GM23338 (cell line): ENCODE measurements at regions not wholly inside any gene's neighbourhood (a gene's known extent, or its start where the extent isn't known, plus 50 kb on each side); places are given as distances from the start of the nearest gene placed in this dataset.
"Not testable (repeated sequence)": the region's sequence is repeated elsewhere in the genome, so short reads cannot be mapped to it uniquely, and the experiment has no call there.

Source experiments
- ATAC-seq: fragments of 200-7000 bp; cut with Tn5 transposase; 3 replicates; pipeline ENCODE4 v1.9.1; 2020
- DNase-seq: peaks from one replicate; pipeline ENCODE4 v3.0.0-alpha.2; 2015; ENCODE audit warnings: low spot score
- H2AFZ ChIP-seq: fragments of 200-600 bp; sonication (generic); 2 replicates; pipeline ENCODE4 v1.8.0; 2016; ENCODE audit warnings: antibody characterized with exemption, mild to moderate bottlenecking, moderate library complexity
- H3F3A ChIP-seq: fragments of 200-600 bp; sonication (generic); replicated peaks from 2 replicates; pipeline ENCODE4 v1.8.0; 2017; ENCODE audit warnings: antibody characterized with exemption, mixed run types, low read depth
- H3K27ac ChIP-seq: fragments of 200-600 bp; sonication (generic); 2 replicates; pipeline ENCODE4 v1.6.1; 2016; ENCODE audit warnings: low read depth
- H3K27me3 ChIP-seq: fragments of 200-600 bp; sonication (generic); 2 replicates; pipeline ENCODE4 v1.8.0; 2016; ENCODE audit warnings: mild to moderate bottlenecking, mixed run types, moderate library complexity; ENCODE audit not compliant: insufficient read depth
- H3K36me3 ChIP-seq: fragments of 200-600 bp; sonication (generic); 2 replicates; pipeline ENCODE4 v1.8.0; 2016; ENCODE audit warnings: mild to moderate bottlenecking; ENCODE audit not compliant: insufficient read depth
- H3K4me1 ChIP-seq: fragments of 200-600 bp; sonication (generic); 2 replicates; pipeline ENCODE4 v1.8.0; 2016; ENCODE audit warnings: mild to moderate bottlenecking, moderate library complexity; ENCODE audit not compliant: insufficient read depth
- H3K4me2 ChIP-seq: fragments of 200-600 bp; sonication (generic); 2 replicates; pipeline ENCODE4 v1.7.1; 2017; ENCODE audit warnings: mixed run types
- H3K4me3 ChIP-seq: fragments of 200-600 bp; sonication (generic); 2 replicates; pipeline ENCODE4 v1.6.1; 2016; ENCODE audit warnings: mixed run types
- H3K79me2 ChIP-seq: fragments of 200-600 bp; sonication (generic); replicated peaks from 2 replicates; pipeline ENCODE4 v1.8.0; 2017; ENCODE audit warnings: mild to moderate bottlenecking; ENCODE audit not compliant: insufficient read depth
- H3K9me2 ChIP-seq: fragments of 200-600 bp; sonication (generic); 2 replicates; pipeline ENCODE4 v1.8.0; 2017; ENCODE audit not compliant: insufficient read depth
- H4K20me1 ChIP-seq: fragments of 200-600 bp; sonication (generic); replicated peaks from 2 replicates; pipeline ENCODE4 v1.8.0; 2017; ENCODE audit warnings: mild to moderate bottlenecking; ENCODE audit not compliant: insufficient read depth
- H3K27ac Mint-ChIP-seq: 2 replicates; pipeline ENCODE4 v1.8.0; 2020; ENCODE audit warnings: inconsistent platforms, mild to moderate bottlenecking, moderate library complexity, mixed read lengths
- H3K27me3 Mint-ChIP-seq: 3 replicates; pipeline ENCODE4 v1.8.0; 2022; ENCODE audit warnings: low read depth, mild to moderate bottlenecking, moderate library complexity, mixed read lengths, inconsistent platforms; ENCODE audit not compliant: insufficient read depth, poor library complexity
- H3K36me3 Mint-ChIP-seq: 3 replicates; pipeline ENCODE4 v1.8.0; 2021; ENCODE audit warnings: low read depth, mild to moderate bottlenecking, inconsistent platforms, moderate library complexity, mixed read lengths
- H3K4me1 Mint-ChIP-seq: 3 replicates; pipeline ENCODE4 v1.8.0; 2020; ENCODE audit warnings: mild to moderate bottlenecking, inconsistent platforms, mixed read lengths
- H3K4me3 Mint-ChIP-seq: 3 replicates; pipeline ENCODE4 v1.8.0; 2021; ENCODE audit warnings: moderate library complexity, mild to moderate bottlenecking, inconsistent platforms, mixed read lengths
- H3K9me3 Mint-ChIP-seq: 3 replicates; pipeline ENCODE4 v1.8.0; 2020; ENCODE audit warnings: moderate library complexity, mild to moderate bottlenecking, inconsistent platforms, mixed read lengths
- EZH2phosphoT487 ChIP-seq: fragments of 200-600 bp; sonication (generic); IDR thresholded peaks from one replicate; pipeline ENCODE4 v1.8.1; 2018; ENCODE audit warnings: antibody characterized with exemption; ENCODE audit not compliant: unreplicated experiment
- POLR2AphosphoS5 ChIP-seq: IDR thresholded peaks from 2 replicates; pipeline ENCODE4 v1.6.1; 2016; ENCODE audit warnings: antibody characterized with exemption, low read depth
- TF ChIP-seq, protein P1 (sequence below), 2 experiments: fragments of 200-600 bp in 1 of 2; sonication (generic) in 1 of 2; conservative IDR thresholded peaks; 2 replicates each; pipeline versions ENCODE4 v1.5.1 to v1.6.1; 2016 to 2017; ENCODE audit warnings: antibody characterized with exemption in 2 of 2, low read depth in 2 of 2, mild to moderate bottlenecking in 2 of 2, moderate library complexity in 1 of 2
- TF ChIP-seq, protein P2 (sequence below): IDR thresholded peaks from 2 replicates; pipeline ENCODE4 v1.6.1; 2016; ENCODE audit warnings: antibody characterized with exemption
- TF ChIP-seq, protein P3 (sequence below): fragments of 250-450 bp; sonication (Bioruptor Pico); IDR thresholded peaks from 2 replicates; pipeline ENCODE4 v1.5.0; 2020; ENCODE audit warnings: mild to moderate bottlenecking, moderate library complexity

DNA sequence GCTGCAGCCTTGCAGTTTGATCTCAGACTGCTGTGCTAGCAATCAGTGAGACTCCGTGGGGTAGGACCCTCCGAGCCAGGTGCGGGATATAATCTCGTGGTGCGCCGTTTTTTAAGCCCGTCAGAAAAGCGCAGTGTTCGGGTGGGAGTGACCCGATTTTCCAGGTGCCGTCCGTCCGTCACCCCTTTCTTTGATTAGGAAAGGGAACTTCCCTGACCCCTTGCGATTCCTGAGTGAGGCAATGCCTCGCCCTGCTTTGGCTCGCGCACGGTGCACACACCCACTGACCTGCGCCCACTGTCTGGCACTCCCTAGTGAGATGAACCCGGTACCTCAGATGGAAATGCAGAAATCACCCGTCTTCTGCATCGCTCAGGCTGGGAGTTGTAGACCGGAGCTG, 203.2 kb downstream of the SNCAIP start:
- not testable (repeated sequence) for H3K4me3 ChIP-seq, H4K20me1 ChIP-seq, H3K36me3 Mint-ChIP-seq, H3F3A ChIP-seq, H3K27ac ChIP-seq, H3K4me3 Mint-ChIP-seq, H3K79me2 ChIP-seq, ATAC-seq, H3K27me3 Mint-ChIP-seq, H3K4me2 ChIP-seq, H3K36me3 ChIP-seq, H3K9me2 ChIP-seq, H3K27ac Mint-ChIP-seq, H3K27me3 ChIP-seq, H3K4me1 ChIP-seq, H3K9me3 Mint-ChIP-seq, DNase-seq
- peaks cover 11% of the 10 kb centered on the region for H3K4me1 Mint-ChIP-seq
- peak overlapping the region; percentile 88; the same call in 1 of the 2 replicates for H2AFZ ChIP-seq

DNA sequence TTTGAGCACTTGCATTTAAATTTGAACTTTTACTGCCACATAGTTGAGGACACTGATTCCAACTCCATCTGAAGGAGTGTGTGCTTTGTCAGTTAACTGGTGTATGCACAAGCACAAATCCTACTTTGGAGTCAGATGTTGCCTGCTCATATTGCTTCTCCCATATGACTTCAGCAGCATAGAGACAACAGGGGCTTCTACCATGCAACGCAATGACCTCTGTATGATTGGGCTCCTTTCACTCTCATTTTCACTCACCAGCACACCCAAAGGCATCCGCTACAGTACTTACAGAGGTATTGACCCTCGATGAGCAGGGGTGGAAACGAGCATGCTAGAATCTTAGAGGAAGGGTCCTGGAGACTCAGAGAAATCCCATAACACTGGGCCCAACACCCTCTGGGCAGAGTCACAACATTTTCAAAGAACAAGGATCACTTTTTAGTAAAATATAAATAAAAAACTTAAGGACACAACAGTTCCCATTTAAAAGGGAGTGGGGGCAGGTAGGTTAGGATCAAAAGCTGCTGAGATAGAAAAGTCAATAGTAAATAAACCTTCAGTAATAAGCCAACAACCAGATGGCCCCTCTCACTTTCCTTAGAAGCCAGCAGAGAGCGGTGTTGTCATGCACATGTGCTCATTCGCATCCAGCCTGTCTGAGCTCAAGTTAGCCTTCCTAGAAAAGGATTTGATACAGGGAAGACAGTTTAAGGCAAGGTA, 203.8 kb downstream of the SNCAIP start:
- Histone ChIP-seq H4K20me1 (no peaks in the 10 kb centered on the region), H3K4me1 (peaks cover 5% of the 10 kb centered on the region), H3K27me3 (no peaks in the 10 kb centered on the region), H3K9me2 (0 out of 2 replicates have a peak, but pooled peaks cover 2% of the 10 kb centered on the region), H3K27ac (no peak overlapping the region), H3K4me3 (no peak overlapping the region), H2AFZ (peak overlapping the region; percentile 88), H3K4me2 (no peak overlapping the region), H3F3A (0 out of 2 replicates have a peak, but pooled peaks cover 2% of the 10 kb centered on the region), H3K36me3 (no peaks in the 10 kb centered on the region), H3K79me2 (no peaks in the 10 kb centered on the region)
- Mint-ChIP-seq H3K27me3 (peaks cover 5% of the 10 kb centered on the region), H3K27ac (0 out of 2 replicates have a peak overlapping the region, but pooled peaks have one; percentile 27), H3K4me3 (no peak overlapping the region), H3K4me1 (peaks cover 11% of the 10 kb centered on the region), H3K36me3 (no peaks in the 10 kb centered on the region; the same call in 2 of the 3 replicates), H3K9me3 (peaks cover 3% of the 10 kb centered on the region; the same call in 1 of the 3 replicates)
- ATAC-seq (peak; percentile 100), DNase-seq (peak; percentile 91)
- TF ChIP-seq, protein P1, sequence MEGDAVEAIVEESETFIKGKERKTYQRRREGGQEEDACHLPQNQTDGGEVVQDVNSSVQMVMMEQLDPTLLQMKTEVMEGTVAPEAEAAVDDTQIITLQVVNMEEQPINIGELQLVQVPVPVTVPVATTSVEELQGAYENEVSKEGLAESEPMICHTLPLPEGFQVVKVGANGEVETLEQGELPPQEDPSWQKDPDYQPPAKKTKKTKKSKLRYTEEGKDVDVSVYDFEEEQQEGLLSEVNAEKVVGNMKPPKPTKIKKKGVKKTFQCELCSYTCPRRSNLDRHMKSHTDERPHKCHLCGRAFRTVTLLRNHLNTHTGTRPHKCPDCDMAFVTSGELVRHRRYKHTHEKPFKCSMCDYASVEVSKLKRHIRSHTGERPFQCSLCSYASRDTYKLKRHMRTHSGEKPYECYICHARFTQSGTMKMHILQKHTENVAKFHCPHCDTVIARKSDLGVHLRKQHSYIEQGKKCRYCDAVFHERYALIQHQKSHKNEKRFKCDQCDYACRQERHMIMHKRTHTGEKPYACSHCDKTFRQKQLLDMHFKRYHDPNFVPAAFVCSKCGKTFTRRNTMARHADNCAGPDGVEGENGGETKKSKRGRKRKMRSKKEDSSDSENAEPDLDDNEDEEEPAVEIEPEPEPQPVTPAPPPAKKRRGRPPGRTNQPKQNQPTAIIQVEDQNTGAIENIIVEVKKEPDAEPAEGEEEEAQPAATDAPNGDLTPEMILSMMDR (conservative IDR thresholded peaks at IDR 0.05; ENCODE audit: low read depth in 2 of 2) = peak; percentile 98
- TF ChIP-seq, protein P2, sequence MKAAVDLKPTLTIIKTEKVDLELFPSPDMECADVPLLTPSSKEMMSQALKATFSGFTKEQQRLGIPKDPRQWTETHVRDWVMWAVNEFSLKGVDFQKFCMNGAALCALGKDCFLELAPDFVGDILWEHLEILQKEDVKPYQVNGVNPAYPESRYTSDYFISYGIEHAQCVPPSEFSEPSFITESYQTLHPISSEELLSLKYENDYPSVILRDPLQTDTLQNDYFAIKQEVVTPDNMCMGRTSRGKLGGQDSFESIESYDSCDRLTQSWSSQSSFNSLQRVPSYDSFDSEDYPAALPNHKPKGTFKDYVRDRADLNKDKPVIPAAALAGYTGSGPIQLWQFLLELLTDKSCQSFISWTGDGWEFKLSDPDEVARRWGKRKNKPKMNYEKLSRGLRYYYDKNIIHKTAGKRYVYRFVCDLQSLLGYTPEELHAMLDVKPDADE = no peak
- TF ChIP-seq, protein P3, sequence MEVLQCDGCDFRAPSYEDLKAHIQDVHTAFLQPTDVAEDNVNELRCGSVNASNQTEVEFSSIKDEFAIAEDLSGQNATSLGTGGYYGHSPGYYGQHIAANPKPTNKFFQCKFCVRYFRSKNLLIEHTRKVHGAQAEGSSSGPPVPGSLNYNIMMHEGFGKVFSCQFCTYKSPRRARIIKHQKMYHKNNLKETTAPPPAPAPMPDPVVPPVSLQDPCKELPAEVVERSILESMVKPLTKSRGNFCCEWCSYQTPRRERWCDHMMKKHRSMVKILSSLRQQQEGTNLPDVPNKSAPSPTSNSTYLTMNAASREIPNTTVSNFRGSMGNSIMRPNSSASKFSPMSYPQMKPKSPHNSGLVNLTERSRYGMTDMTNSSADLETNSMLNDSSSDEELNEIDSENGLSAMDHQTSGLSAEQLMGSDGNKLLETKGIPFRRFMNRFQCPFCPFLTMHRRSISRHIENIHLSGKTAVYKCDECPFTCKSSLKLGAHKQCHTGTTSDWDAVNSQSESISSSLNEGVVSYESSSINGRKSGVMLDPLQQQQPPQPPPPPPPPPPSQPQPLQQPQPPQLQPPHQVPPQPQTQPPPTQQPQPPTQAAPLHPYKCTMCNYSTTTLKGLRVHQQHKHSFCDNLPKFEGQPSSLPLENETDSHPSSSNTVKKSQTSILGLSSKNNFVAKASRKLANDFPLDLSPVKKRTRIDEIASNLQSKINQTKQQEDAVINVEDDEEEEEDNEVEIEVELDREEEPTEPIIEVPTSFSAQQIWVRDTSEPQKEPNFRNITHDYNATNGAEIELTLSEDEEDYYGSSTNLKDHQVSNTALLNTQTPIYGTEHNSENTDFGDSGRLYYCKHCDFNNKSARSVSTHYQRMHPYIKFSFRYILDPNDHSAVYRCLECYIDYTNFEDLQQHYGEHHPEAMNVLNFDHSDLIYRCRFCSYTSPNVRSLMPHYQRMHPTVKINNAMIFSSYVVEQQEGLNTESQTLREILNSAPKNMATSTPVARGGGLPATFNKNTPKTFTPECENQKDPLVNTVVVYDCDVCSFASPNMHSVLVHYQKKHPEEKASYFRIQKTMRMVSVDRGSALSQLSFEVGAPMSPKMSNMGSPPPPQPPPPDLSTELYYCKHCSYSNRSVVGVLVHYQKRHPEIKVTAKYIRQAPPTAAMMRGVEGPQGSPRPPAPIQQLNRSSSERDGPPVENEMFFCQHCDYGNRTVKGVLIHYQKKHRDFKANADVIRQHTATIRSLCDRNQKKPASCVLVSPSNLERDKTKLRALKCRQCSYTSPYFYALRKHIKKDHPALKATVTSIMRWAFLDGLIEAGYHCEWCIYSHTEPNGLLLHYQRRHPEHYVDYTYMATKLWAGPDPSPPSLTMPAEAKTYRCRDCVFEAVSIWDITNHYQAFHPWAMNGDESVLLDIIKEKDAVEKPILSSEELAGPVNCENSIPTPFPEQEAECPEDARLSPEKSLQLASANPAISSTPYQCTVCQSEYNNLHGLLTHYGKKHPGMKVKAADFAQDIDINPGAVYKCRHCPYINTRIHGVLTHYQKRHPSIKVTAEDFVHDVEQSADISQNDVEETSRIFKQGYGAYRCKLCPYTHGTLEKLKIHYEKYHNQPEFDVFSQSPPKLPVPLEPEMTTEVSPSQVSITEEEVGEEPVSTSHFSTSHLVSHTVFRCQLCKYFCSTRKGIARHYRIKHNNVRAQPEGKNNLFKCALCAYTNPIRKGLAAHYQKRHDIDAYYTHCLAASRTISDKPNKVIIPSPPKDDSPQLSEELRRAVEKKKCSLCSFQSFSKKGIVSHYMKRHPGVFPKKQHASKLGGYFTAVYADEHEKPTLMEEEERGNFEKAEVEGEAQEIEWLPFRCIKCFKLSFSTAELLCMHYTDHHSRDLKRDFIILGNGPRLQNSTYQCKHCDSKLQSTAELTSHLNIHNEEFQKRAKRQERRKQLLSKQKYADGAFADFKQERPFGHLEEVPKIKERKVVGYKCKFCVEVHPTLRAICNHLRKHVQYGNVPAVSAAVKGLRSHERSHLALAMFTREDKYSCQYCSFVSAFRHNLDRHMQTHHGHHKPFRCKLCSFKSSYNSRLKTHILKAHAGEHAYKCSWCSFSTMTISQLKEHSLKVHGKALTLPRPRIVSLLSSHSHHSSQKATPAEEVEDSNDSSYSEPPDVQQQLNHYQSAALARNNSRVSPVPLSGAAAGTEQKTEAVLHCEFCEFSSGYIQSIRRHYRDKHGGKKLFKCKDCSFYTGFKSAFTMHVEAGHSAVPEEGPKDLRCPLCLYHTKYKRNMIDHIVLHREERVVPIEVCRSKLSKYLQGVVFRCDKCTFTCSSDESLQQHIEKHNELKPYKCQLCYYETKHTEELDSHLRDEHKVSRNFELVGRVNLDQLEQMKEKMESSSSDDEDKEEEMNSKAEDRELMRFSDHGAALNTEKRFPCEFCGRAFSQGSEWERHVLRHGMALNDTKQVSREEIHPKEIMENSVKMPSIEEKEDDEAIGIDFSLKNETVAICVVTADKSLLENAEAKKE (CRISPR knock-in tag) = no peak
- TF ChIP-seq EZH2phosphoT487 = no peak
- TF ChIP-seq POLR2AphosphoS5 = no peak
